HEK293 (cell line): ENCODE measurements at regions not wholly inside any gene's neighbourhood (a gene's known extent, or its start where the extent isn't known, plus 50 kb on each side); places are given as distances from the start of the nearest gene placed in this dataset.

ENCODE experiments used
- CTCF ChIA-PET: fragments of 350-600 bp; formaldehyde crosslinking; extraction: SDS; loops from one replicate; lab custom pipeline; 2021; ENCODE audit warnings: antibody characterized with exemption; lab: Yijun Ruan, JAX
- POLR2A ChIA-PET: fragments of 300-600 bp; formaldehyde crosslinking; extraction: SDS; loops from one replicate; lab custom pipeline; 2020; ENCODE audit warnings: antibody characterized with exemption, inconsistent platforms; lab: Yijun Ruan, JAX
- H3K27ac ChIP-seq: fragments of 200-500 bp; sonication (Bioruptor generic); 2 replicates; pipeline ENCODE4 v1.5.1; 2014; ENCODE audit warnings: low read depth, low read length, control low read depth, inconsistent platforms; ENCODE audit errors: extremely low read depth
- H3K36me3 ChIP-seq, 2 experiments: fragments of 200-500 bp in 1 of 2; sonication (Bioruptor generic) in 1 of 2; 1 replicate in 1 of 2; 2 replicates in 1 of 2; pipeline ENCODE4 v1.5.1; 2014 to 2017; ENCODE audit warnings: inconsistent platforms in 2 of 2, low read length in 2 of 2; ENCODE audit not compliant: control insufficient read depth in 2 of 2, insufficient read depth in 1 of 2
- H3K4me1 ChIP-seq: fragments of 200-500 bp; sonication (Bioruptor generic); 2 replicates; pipeline ENCODE4 v1.5.1; 2014; ENCODE audit warnings: mild to moderate bottlenecking, low read length, inconsistent platforms; ENCODE audit not compliant: control insufficient read depth, insufficient read depth
- H3K4me3 ChIP-seq: 2 replicates; pipeline ENCODE4 v1.5.1; 2011; ENCODE audit warnings: low read depth, mild to moderate bottlenecking, control low read depth, low read length, moderate library complexity
- H3K9me3 ChIP-seq: fragments of 200-500 bp; sonication (Bioruptor generic); 2 replicates; pipeline ENCODE4 v1.5.1; 2014; ENCODE audit warnings: low read depth, low read length, inconsistent platforms; ENCODE audit not compliant: control insufficient read depth, insufficient read depth
- GLIS1 ChIP-seq: fragments of 450-650 bp; formaldehyde crosslinking; IDR thresholded peaks from 2 replicates; pipeline ENCODE4 v1.5.1; 2016; ENCODE audit warnings: missing biosample characterization, missing genetic modification characterization
- GLIS2 ChIP-seq: fragments of 450-650 bp; formaldehyde crosslinking; IDR thresholded peaks from 2 replicates; pipeline ENCODE4 v1.5.1; 2016; ENCODE audit warnings: missing biosample characterization, missing genetic modification characterization
- HOXC10 ChIP-seq: sonication (generic); formaldehyde crosslinking; IDR thresholded peaks from 2 replicates; pipeline ENCODE4 v1.8.1; 2023; ENCODE audit warnings: mild to moderate bottlenecking, missing genetic modification reagents
- IKZF3 ChIP-seq: fragments of 450-650 bp; IDR thresholded peaks from 2 replicates; pipeline ENCODE4 v1.5.0; 2018; ENCODE audit warnings: missing biosample characterization, mild to moderate bottlenecking, missing genetic modification characterization, moderate library complexity
- MEIS1 ChIP-seq: sonication (generic); formaldehyde crosslinking; IDR thresholded peaks from 2 replicates; pipeline ENCODE4 v1.8.1; 2022; ENCODE audit warnings: missing genetic modification reagents, mild to moderate bottlenecking, borderline replicate concordance
- PRDM10 ChIP-seq: fragments of 450-650 bp; formaldehyde crosslinking; IDR thresholded peaks from 2 replicates; pipeline ENCODE4 v1.5.1; 2016; ENCODE audit warnings: missing biosample characterization, missing genetic modification characterization
- SP7 ChIP-seq: fragments of 450-650 bp; formaldehyde crosslinking; IDR thresholded peaks from 2 replicates; pipeline ENCODE4 v1.5.1; 2016; ENCODE audit warnings: missing biosample characterization, missing genetic modification characterization
- ZBTB26 ChIP-seq: fragments of 450-650 bp; formaldehyde crosslinking; optimal IDR thresholded peaks from 2 replicates; pipeline ENCODE3; 2016; ENCODE audit warnings: missing biosample characterization, mild to moderate bottlenecking, missing genetic modification characterization
- ZNF146 ChIP-seq: fragments of 450-650 bp; formaldehyde crosslinking; IDR thresholded peaks from 2 replicates; pipeline ENCODE4 v1.5.1; 2016; ENCODE audit warnings: missing biosample characterization, missing genetic modification characterization
- ZNF16 ChIP-seq: fragments of 450-650 bp; formaldehyde crosslinking; IDR thresholded peaks from 2 replicates; pipeline ENCODE4 v1.5.1; 2016; ENCODE audit warnings: low read depth, missing biosample characterization, missing genetic modification characterization
- ZNF221 ChIP-seq: fragments of 450-650 bp; formaldehyde crosslinking; IDR thresholded peaks from 2 replicates; pipeline ENCODE4 v1.5.1; 2017; ENCODE audit warnings: missing biosample characterization, missing genetic modification characterization, borderline replicate concordance
- ZNF239 ChIP-seq: fragments of 450-650 bp; formaldehyde crosslinking; IDR thresholded peaks from 2 replicates; pipeline ENCODE4 v1.5.1; 2016; ENCODE audit warnings: missing biosample characterization, missing genetic modification characterization
- ZNF274 ChIP-seq, 2 experiments: fragments of 200-500 bp in 1 of 2; fragments of 450-650 bp in 1 of 2; sonication (Bioruptor generic) in 1 of 2; formaldehyde crosslinking in 1 of 2; IDR thresholded peaks; 2 replicates each; pipeline versions ENCODE4 v1.5.1 to v1.6.1; 2014 to 2016; ENCODE audit warnings: borderline replicate concordance in 1 of 2, inconsistent platforms in 1 of 2, low read length in 1 of 2, missing biosample characterization in 1 of 2, missing genetic modification characterization in 1 of 2
- ZNF362 ChIP-seq: fragments of 450-650 bp; formaldehyde crosslinking; IDR thresholded peaks from 2 replicates; pipeline ENCODE4 v1.5.1; 2016; ENCODE audit warnings: missing biosample characterization, missing genetic modification characterization
- ZNF423 ChIP-seq: fragments of 450-650 bp; formaldehyde crosslinking; IDR thresholded peaks from 2 replicates; pipeline ENCODE4 v1.5.1; 2016; ENCODE audit warnings: missing biosample characterization, missing genetic modification characterization
- ZNF449 ChIP-seq: fragments of 450-650 bp; formaldehyde crosslinking; IDR thresholded peaks from 2 replicates; pipeline ENCODE4 v1.5.1; 2017; ENCODE audit warnings: missing biosample characterization, mild to moderate bottlenecking, missing genetic modification characterization, moderate library complexity
- ZNF645 ChIP-seq: fragments of 450-650 bp; formaldehyde crosslinking; IDR thresholded peaks from 2 replicates; pipeline ENCODE4; 2016; ENCODE audit warnings: missing biosample characterization, missing genetic modification characterization
- ZNF792 ChIP-seq: fragments of 450-650 bp; formaldehyde crosslinking; IDR thresholded peaks from 2 replicates; pipeline ENCODE4 v1.5.1; 2016; ENCODE audit warnings: missing biosample characterization, missing genetic modification characterization

GRCh38 chr14:51176839-51177238 is 63.2 kb upstream of the TMX1 start:
- TF ChIP-seq GLIS1 (tag by site-specific recombination), result peak; percentile 70
- no peak for TF ChIP-seq ZNF645
- Histone ChIP-seq H3K36me3 (no peaks in the 10 kb centered on the region), H3K27ac (no peak overlapping the region), H3K4me3 (no peak overlapping the region), H3K4me1 (0 out of 2 replicates have a peak, but pooled peaks cover 5% of the 10 kb centered on the region), H3K9me3 (no peaks in the 10 kb centered on the region)
- ChIA-PET CTCF (no interaction called here), POLR2A (interaction anchor here (0.6 kb wide), 1 partner anchor 510 kb away, joined by 5 read pairs; no protein-coding TSS in a partner anchor)

GRCh38 chr14:51180577-51180976 is 59.5 kb upstream of the TMX1 start:
- no peaks in the 10 kb centered on the region for H3K9me3 ChIP-seq
- CTCF ChIA-PET, result no interaction called here

GRCh38 chr14:51182131-51182565 is 57.9 kb upstream of the TMX1 start:
- ChIA-PET CTCF (no interaction called here), POLR2A (no interaction called here)
- no peak overlapping the region for H3K27ac ChIP-seq
- H3K4me3 ChIP-seq, result no peak overlapping the region
- no peaks in the 10 kb centered on the region for H3K4me1 ChIP-seq
- H3K9me3 ChIP-seq, result no peaks in the 10 kb centered on the region
- H3K36me3 ChIP-seq, result no peaks in the 10 kb centered on the region
- TF ChIP-seq ZBTB26 (tag by site-specific recombination) (no peak), ZNF221 (tag by site-specific recombination) (no peak), ZNF239 (no peak), ZNF449 (tag by site-specific recombination) (no peak), ZNF274 (IDR thresholded peaks at IDR 0.05; ENCODE audit: low read length) (no peak), ZNF274 (tag by site-specific recombination; IDR thresholded peaks at IDR 0.05; ENCODE audit: borderline replicate concordance) (no peak), PRDM10 (no peak), MEIS1 (CRISPR knock-in tag) (no peak), SP7 (no peak), IKZF3 (no peak), ZNF146 (tag by site-specific recombination) (no peak), ZNF645 (no peak), ZNF362 (tag by site-specific recombination) (no peak)

More at GRCh38 chr14:51180577-51180976, 59.5 kb upstream of the TMX1 start:
- POLR2A ChIA-PET, result no interaction called here
- 0 out of 2 replicates have a peak, but pooled peaks cover 5% of the 10 kb centered on the region for H3K4me1 ChIP-seq
- no peaks in the 10 kb centered on the region for H3K36me3 ChIP-seq
- TF ChIP-seq HOXC10 (CRISPR knock-in tag), result no peak
- TF ChIP-seq ZNF423 (tag by site-specific recombination), result no peak
- TF ChIP-seq ZNF645, result no peak
- TF ChIP-seq ZNF792 (tag by site-specific recombination), result no peak
- no peak for TF ChIP-seq GLIS2 (tag by site-specific recombination)
- TF ChIP-seq ZNF16, result no peak
- TF ChIP-seq, all 188 proteins: peak for 0
- Histone ChIP-seq H3K27ac (no peak overlapping the region), H3K4me3 (no peak overlapping the region)
